ENCODE measurements at regions not wholly inside any gene's neighbourhood (a gene's known extent, or its start where the extent isn't known, plus 50 kb on each side); places are given as distances from the start of the nearest gene placed in this dataset.

GRCh38 chr3:36656873-36657272 is 107.5 kb downstream of the DCLK3 start:
- Mint-ChIP-seq H3K27me3 (peaks cover 33% of the 10 kb centered on the region), H3K4me3 (no peak overlapping the region), H3K36me3 (no peaks in the 10 kb centered on the region), H3K27ac (no peak overlapping the region), H3K4me1 (ENCODE audit: unreplicated experiment) (no peaks in the 10 kb centered on the region), H3K9me3 (peaks cover 9% of the 10 kb centered on the region)
- TF ChIP-seq CTCF (conservative IDR thresholded peaks at IDR 0.05), result no peak
- no peak for DNase-seq (ENCODE audit: extremely low spot score, unreplicated experiment)

GRCh38 chr3:36653095-36653494 is 111.3 kb downstream of the DCLK3 start:
- Mint-ChIP-seq H3K36me3 (no peaks in the 10 kb centered on the region), H3K4me3 (no peak overlapping the region), H3K9me3 (peaks cover 9% of the 10 kb centered on the region), H3K27me3 (peaks cover 32% of the 10 kb centered on the region), H3K4me1 (ENCODE audit: unreplicated experiment) (no peaks in the 10 kb centered on the region), H3K27ac (no peak overlapping the region)
- no peak for DNase-seq (ENCODE audit: extremely low spot score, unreplicated experiment)
- no peak for TF ChIP-seq CTCF (conservative IDR thresholded peaks at IDR 0.05)

GRCh38 chr3:36652104-36652503 is 112.2 kb downstream of the DCLK3 start:
- Mint-ChIP-seq H3K4me1 (ENCODE audit: unreplicated experiment) (no peaks in the 10 kb centered on the region), H3K9me3 (peaks cover 9% of the 10 kb centered on the region), H3K27me3 (peaks cover 25% of the 10 kb centered on the region), H3K27ac (no peak overlapping the region), H3K4me3 (no peak overlapping the region), H3K36me3 (no peaks in the 10 kb centered on the region)
- TF ChIP-seq CTCF (conservative IDR thresholded peaks at IDR 0.05), result no peak
- DNase-seq (ENCODE audit: extremely low spot score, unreplicated experiment), result no peak

- peaks cover 9% of the 10 kb centered on the region for H3K9me3 Mint-ChIP-seq
- no peaks in the 10 kb centered on the region for H3K4me1 Mint-ChIP-seq (ENCODE audit: unreplicated experiment)
- H3K27ac Mint-ChIP-seq, result no peak overlapping the region
- H3K36me3 Mint-ChIP-seq, result no peaks in the 10 kb centered on the region
- TF ChIP-seq CTCF (conservative IDR thresholded peaks at IDR 0.05), result no peak
- H3K27me3 Mint-ChIP-seq, result peaks cover 26% of the 10 kb centered on the region
- DNase-seq (ENCODE audit: extremely low spot score, unreplicated experiment), result no peak
- no peak overlapping the region for H3K4me3 Mint-ChIP-seq
These were observed 114.1 kb downstream of the DCLK3 start for GRCh38 chr3:36650271-36650671.

- no peaks in the 10 kb centered on the region for H3K4me1 Mint-ChIP-seq (ENCODE audit: unreplicated experiment)
- H3K4me3 Mint-ChIP-seq, result no peak overlapping the region
- TF ChIP-seq CTCF (conservative IDR thresholded peaks at IDR 0.05), result no peak
- no peaks in the 10 kb centered on the region for H3K36me3 Mint-ChIP-seq
- H3K9me3 Mint-ChIP-seq, result peaks cover 8% of the 10 kb centered on the region
- H3K27me3 Mint-ChIP-seq, result peaks cover 20% of the 10 kb centered on the region
- H3K27ac Mint-ChIP-seq, result no peak overlapping the region
- no peak for DNase-seq (ENCODE audit: extremely low spot score, unreplicated experiment)
These were observed 115.2 kb downstream of the DCLK3 start for GRCh38 chr3:36649125-36649524.
